ENCODE measurements at regions not wholly inside any gene's neighbourhood (a gene's known extent, or its start where the extent isn't known, plus 50 kb on each side); places are given as distances from the start of the nearest gene placed in this dataset.
"Not testable (repeated sequence)": the region's sequence is repeated elsewhere in the genome, so short reads cannot be mapped to it uniquely, and the experiment has no call there.

DNA sequence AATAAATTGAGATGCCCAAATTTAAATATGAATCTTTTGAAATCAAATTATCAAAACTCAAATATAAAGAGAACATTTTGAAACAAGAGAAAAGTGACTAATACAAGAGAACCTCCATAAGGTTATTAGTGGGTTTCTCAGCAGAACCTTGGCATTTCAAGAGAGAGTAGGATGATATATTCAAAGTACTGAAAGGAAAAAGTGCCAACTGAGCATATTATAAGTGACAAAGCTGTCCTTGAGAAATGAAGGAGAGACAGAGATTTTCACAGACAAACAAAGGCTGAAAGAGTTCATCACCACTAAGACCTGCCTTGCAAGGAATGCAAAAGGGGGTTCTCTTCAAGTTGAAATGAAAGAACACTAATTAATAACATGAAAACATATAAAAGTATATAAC lies 366.0 kb downstream of the HINT1 start:
- in situ Hi-C loops (cut with HindIII; ENCODE audit: low pct_unique_long_range_greater_than_20kb, low sequenced_read_pairs): no loop called here
- DNase-seq (ENCODE audit: low read depth, low spot score): no peak

GRCh38 chr5:130797303-130797702 lies 367.8 kb downstream of the HINT1 start:
- in situ Hi-C loops (cut with HindIII; ENCODE audit: low pct_unique_long_range_greater_than_20kb, low sequenced_read_pairs): no loop called here
- no peak for DNase-seq (ENCODE audit: low read depth, low spot score)

DNA sequence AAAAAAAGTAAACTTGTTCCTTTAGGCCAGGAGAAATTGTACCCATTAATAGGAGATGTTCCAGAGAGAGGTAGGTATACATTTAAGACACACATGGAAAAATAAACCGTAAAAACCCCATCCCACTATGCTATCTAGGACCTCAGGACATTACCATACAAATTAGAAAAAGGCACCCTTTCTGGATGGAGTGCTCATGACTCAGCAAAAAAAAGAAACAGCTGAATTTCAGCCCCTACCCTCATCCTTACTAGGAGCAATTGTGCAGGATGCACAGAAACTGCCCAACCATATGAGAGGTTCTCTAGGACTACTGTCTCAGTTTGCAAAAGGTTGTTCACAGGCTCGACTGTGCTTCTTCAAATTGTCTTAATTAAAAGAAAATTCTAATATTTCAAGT lies 368.2 kb downstream of the HINT1 start:
- DNase-seq (ENCODE audit: low read depth, low spot score): no peak
- in situ Hi-C loops (cut with HindIII; ENCODE audit: low pct_unique_long_range_greater_than_20kb, low sequenced_read_pairs): no loop called here

DNA sequence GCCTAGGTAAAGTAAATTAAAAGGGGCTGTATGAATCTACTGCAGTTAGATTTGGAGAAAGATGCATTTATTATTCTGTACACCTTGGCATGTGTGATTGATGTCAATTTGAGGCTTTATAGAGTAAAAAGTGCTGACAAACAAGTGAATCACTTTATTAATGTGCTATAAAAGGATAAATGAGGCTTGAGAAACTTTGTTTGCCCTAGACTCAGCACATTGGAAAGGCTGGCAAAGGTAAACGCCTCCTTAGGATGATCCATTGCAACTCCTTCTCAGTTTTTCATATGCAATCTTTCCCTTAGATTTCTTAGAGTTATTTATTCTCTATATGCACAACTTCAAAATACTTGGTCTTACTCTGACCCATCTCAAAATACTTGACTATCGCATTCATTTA lies 369.0 kb downstream of the HINT1 start:
- no peak for DNase-seq (ENCODE audit: low read depth, low spot score)
- in situ Hi-C loops (cut with HindIII; ENCODE audit: low pct_unique_long_range_greater_than_20kb, low sequenced_read_pairs): no loop called here

- in situ Hi-C loops (cut with HindIII; ENCODE audit: low pct_unique_long_range_greater_than_20kb, low sequenced_read_pairs): no loop called here
- no peak for DNase-seq (ENCODE audit: low read depth, low spot score)
Measured at GRCh38 chr5:130795037-130795436, 370.0 kb downstream of the HINT1 start.

DNA sequence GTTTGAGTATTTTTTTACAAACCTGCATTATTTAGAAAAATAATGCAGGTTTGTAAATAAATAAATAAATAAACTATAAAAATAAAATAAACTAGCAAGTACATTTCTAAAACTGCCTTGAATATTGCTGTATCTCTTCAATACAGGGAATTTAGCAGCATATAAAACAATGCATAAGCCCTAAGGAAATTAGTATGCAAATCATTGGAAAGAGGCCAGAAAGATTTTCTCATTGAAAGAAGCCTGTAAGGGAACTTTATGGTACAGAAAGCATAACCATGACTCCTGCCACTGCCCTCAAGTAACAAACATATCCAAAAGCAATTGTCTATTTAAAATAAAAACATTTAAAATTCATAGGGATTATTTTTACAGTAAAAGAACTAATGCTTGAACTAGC lies 387.3 kb downstream of the HINT1 start:
- in situ Hi-C loops (cut with HindIII; ENCODE audit: low pct_unique_long_range_greater_than_20kb, low sequenced_read_pairs): no loop called here
- no peak for DNase-seq (ENCODE audit: low read depth, low spot score)

DNA sequence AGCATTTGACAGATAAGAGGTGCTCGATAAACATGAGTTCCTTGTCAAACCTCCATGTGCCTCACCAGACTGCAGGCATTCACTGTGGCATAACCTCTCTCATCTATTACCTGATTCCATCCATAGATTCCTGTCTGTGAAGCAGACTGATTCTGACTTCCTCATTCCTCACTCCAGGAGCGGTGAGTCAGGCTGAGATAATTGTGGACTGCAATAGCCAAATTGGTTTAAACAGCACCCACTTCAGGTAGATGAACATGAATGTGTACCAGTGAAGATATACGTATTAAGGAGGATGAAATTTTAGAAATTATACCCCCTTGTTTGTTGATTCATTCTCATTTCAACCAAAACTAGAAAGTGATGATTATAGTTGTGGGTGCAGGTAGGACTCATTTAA lies 391.2 kb downstream of the HINT1 start:
- in situ Hi-C loops (cut with HindIII; ENCODE audit: low pct_unique_long_range_greater_than_20kb, low sequenced_read_pairs): no loop called here
- DNase-seq (ENCODE audit: low read depth, low spot score): no peak

DNA sequence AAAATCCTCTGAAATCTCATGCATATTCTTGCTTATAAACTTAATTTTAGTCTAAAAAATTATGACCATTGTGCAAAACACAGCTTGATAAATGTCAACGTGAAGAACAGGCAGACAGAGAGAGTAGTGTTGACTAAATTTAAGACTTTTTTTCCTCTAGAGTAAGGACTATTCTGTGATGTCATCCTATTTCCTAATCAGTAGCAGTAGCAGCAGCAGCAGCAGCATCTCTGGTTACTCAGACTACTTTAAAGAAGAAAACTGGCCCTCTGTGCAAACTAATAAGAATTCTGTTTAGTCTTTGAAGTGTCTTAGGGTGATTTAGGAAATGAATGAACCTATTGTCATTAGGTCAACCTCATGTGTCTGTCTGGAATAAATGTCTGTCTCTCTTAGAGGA lies 403.0 kb downstream of the HINT1 start:
- DNase-seq (ENCODE audit: low read depth, low spot score): peak; percentile 2
- in situ Hi-C loops (cut with HindIII; ENCODE audit: low pct_unique_long_range_greater_than_20kb, low sequenced_read_pairs): no loop called here

GRCh38 chr5:130759061-130759460 lies 406.0 kb downstream of the HINT1 start:
- in situ Hi-C loops (cut with HindIII; ENCODE audit: low pct_unique_long_range_greater_than_20kb, low sequenced_read_pairs): no loop called here
- no peak for DNase-seq (ENCODE audit: low read depth, low spot score)

DNA sequence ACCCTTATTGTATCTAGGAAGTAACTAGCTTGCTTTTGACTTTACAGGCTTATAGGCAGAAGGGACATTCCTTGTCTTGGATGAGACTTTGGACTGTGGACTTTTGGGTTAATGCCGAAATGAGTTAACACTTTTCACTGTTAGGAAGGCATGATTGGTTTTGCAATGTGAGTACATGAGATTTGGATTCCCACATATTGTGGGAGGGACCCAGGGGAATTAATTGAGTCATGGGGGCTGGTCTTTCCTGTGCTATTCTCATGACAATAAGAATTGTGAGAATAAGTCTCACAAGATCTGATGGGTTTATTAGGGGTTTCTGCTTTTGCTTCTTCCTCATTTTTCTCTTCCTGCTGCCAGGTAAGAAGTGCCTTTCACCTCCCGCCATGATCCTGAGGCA lies 417.5 kb downstream of the HINT1 start:
- DNase-seq (ENCODE audit: low read depth, low spot score): no peak
- in situ Hi-C loops (cut with HindIII; ENCODE audit: low pct_unique_long_range_greater_than_20kb, low sequenced_read_pairs): no loop called here

DNA sequence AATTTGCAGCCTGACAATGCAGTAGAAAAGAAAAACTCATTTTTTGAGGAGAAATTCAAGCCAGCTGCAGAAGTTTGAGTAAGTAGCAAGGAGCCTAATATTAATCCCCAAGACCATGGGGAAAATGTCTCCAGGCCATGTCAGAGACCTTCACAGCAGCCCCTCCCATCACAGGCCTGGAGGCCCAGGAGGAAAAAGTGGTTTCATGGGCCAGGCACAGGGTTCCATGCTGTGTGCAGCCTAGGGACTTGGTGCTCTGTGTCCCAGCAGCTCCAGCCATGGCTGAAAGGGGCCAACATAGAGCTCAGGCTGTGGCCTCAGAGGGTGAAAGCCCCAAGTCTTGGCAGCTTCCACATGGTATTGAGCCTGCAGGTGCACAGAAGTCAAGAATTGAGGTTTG lies 418.4 kb downstream of the HINT1 start:
- in situ Hi-C loops (cut with HindIII; ENCODE audit: low pct_unique_long_range_greater_than_20kb, low sequenced_read_pairs); DNase-seq (ENCODE audit: low read depth, low spot score): not testable (repeated sequence)

GRCh38 chr5:130743092-130743491 lies 422.0 kb downstream of the HINT1 start:
- DNase-seq (ENCODE audit: low read depth, low spot score): no peak
- in situ Hi-C loops (cut with HindIII; ENCODE audit: low pct_unique_long_range_greater_than_20kb, low sequenced_read_pairs): no loop called here

GRCh38 chr5:130740047-130740569 lies 424.9 kb downstream of the HINT1 start:
- in situ Hi-C loops (cut with HindIII; ENCODE audit: low pct_unique_long_range_greater_than_20kb, low sequenced_read_pairs): no loop called here

DNA sequence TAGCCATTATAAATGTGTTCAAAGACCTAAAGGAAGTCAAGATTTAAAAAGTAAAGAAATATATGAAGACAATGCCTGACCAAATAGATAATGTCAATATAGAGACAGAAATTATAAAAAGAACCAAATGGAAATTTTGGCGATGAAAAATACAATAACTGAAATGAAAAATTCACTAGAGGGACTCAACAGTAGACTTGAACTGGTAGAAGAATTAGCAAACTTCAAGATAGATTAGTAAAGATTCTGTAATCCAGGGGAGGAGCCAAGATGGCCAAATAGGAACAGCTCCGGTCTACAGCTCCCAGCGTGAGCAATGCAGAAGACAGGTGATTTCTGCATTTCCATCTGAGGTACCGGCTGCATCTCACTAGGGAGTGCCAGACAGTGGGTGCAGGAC lies 433.2 kb downstream of the HINT1 start:
- in situ Hi-C loops (cut with HindIII; ENCODE audit: low pct_unique_long_range_greater_than_20kb, low sequenced_read_pairs): no loop called here
- no peak for DNase-seq (ENCODE audit: low read depth, low spot score)

More at GRCh38 chr5:130740047-130740569, 424.9 kb downstream of the HINT1 start:
- DNase-seq (ENCODE audit: low read depth, low spot score): no peak

- in situ Hi-C loops (cut with HindIII; ENCODE audit: low pct_unique_long_range_greater_than_20kb, low sequenced_read_pairs): no loop called here
- no peak for DNase-seq (ENCODE audit: low read depth, low spot score)
Measured at GRCh38 chr5:130729541-130729940, 435.5 kb downstream of the HINT1 start.

- DNase-seq (ENCODE audit: low read depth, low spot score): no peak
- in situ Hi-C loops (cut with HindIII; ENCODE audit: low pct_unique_long_range_greater_than_20kb, low sequenced_read_pairs): no loop called here
Measured at GRCh38 chr5:130727830-130728229, 437.2 kb downstream of the HINT1 start.

GRCh38 chr5:130724658-130725057 lies 440.4 kb downstream of the HINT1 start:
- DNase-seq (ENCODE audit: low read depth, low spot score): no peak
- in situ Hi-C loops (cut with HindIII; ENCODE audit: low pct_unique_long_range_greater_than_20kb, low sequenced_read_pairs): no loop called here

- peak; percentile 75 for DNase-seq (ENCODE audit: low read depth, low spot score)
- in situ Hi-C loops (cut with HindIII; ENCODE audit: low pct_unique_long_range_greater_than_20kb, low sequenced_read_pairs): no loop called here
Measured at GRCh38 chr5:130720355-130720754, 444.7 kb downstream of the HINT1 start.

DNA sequence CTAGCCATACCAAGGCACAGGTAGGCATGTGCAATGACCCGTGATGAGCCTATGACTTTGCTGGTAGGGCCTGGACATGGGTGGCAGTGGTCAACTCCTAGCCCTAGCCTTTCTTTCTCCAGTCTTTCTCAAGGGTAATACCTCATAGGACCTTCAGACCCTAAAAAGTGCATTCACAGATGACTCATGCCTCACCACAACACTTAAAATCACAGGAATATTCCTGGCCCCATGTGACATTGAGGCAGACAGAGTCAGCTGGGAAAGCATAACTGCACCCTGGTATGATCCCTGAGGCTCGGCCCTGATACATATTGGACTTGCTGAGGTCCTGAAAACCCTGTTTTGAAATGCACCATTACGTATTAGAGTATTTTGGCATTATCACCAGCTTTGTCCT lies 449.5 kb downstream of the HINT1 start:
- DNase-seq (ENCODE audit: low read depth, low spot score): no peak
- in situ Hi-C loops (cut with HindIII; ENCODE audit: low pct_unique_long_range_greater_than_20kb, low sequenced_read_pairs): no loop called here

- no peak for DNase-seq (ENCODE audit: low read depth, low spot score)
Measured at GRCh38 chr5:130714200-130714599, 450.9 kb downstream of the HINT1 start.

More at GRCh38 chr5:130714200-130714599, 450.9 kb downstream of the HINT1 start:
- in situ Hi-C loops (cut with HindIII; ENCODE audit: low pct_unique_long_range_greater_than_20kb, low sequenced_read_pairs): no loop called here
